GM19397 (cell line): ENCODE measurements at regions not wholly inside any gene's neighbourhood (a gene's known extent, or its start where the extent isn't known, plus 50 kb on each side); places are given as distances from the start of the nearest gene placed in this dataset.
"Not testable (repeated sequence)": the region's sequence is repeated elsewhere in the genome, so short reads cannot be mapped to it uniquely, and the experiment has no call there.

Source experiments
- ATAC-seq: cut with Tn5 transposase; IDR thresholded peaks from one replicate; pipeline ENCODE4 v1.9.1; 2021; ENCODE audit warnings: mild to moderate bottlenecking, moderate library complexity; ENCODE audit not compliant: unreplicated experiment

- no peak for ATAC-seq
Measured at GRCh38 chr12:73460212-73460611, 1077.4 kb upstream of the ATXN7L3B start.

- ATAC-seq: no peak
Measured at GRCh38 chr12:73465106-73465505, 1072.5 kb upstream of the ATXN7L3B start.

GRCh38 chr12:73486256-73486655 lies 1051.4 kb upstream of the ATXN7L3B start:
- no peak for ATAC-seq

- no peak for ATAC-seq
Measured at GRCh38 chr12:73506611-73507010, 1031.0 kb upstream of the ATXN7L3B start.

GRCh38 chr12:73514672-73515071 lies 1023.0 kb upstream of the ATXN7L3B start:
- ATAC-seq: no peak

GRCh38 chr12:73517859-73518258 lies 1019.8 kb upstream of the ATXN7L3B start:
- ATAC-seq: no peak

- ATAC-seq: no peak
Measured at GRCh38 chr12:73529231-73529630, 1008.4 kb upstream of the ATXN7L3B start.

GRCh38 chr12:73529954-73530353 lies 1007.7 kb upstream of the ATXN7L3B start:
- no peak for ATAC-seq

GRCh38 chr12:73531752-73532151 lies 1005.9 kb upstream of the ATXN7L3B start:
- no peak for ATAC-seq

- no peak for ATAC-seq
Measured at GRCh38 chr12:73547421-73547820, 990.2 kb upstream of the ATXN7L3B start.

- ATAC-seq: no peak
Measured at GRCh38 chr12:73585136-73585535, 952.5 kb upstream of the ATXN7L3B start.

- no peak for ATAC-seq
Measured at GRCh38 chr12:73589220-73589619, 948.4 kb upstream of the ATXN7L3B start.

GRCh38 chr12:73598626-73599025 lies 939.0 kb upstream of the ATXN7L3B start:
- ATAC-seq: no peak

GRCh38 chr12:73599268-73599667 lies 938.4 kb upstream of the ATXN7L3B start:
- no peak for ATAC-seq

- ATAC-seq: not testable (repeated sequence)
Measured at GRCh38 chr12:73605925-73606324, 931.7 kb upstream of the ATXN7L3B start.

GRCh38 chr12:73612551-73612950 lies 925.1 kb upstream of the ATXN7L3B start:
- no peak for ATAC-seq

- ATAC-seq: no peak
Measured at GRCh38 chr12:73623421-73623820, 914.2 kb upstream of the ATXN7L3B start.

- ATAC-seq: no peak
Measured at GRCh38 chr12:73625226-73625625, 912.4 kb upstream of the ATXN7L3B start.

- ATAC-seq: no peak
Measured at GRCh38 chr12:73629171-73629570, 908.5 kb upstream of the ATXN7L3B start.

- ATAC-seq: no peak
Measured at GRCh38 chr12:73629893-73630831, 907.5 kb upstream of the ATXN7L3B start.

- ATAC-seq: no peak
Measured at GRCh38 chr12:73632191-73632590, 905.4 kb upstream of the ATXN7L3B start.

GRCh38 chr12:73632661-73633060 lies 905.0 kb upstream of the ATXN7L3B start:
- no peak for ATAC-seq

GRCh38 chr12:73639397-73639796 lies 898.2 kb upstream of the ATXN7L3B start:
- ATAC-seq: not testable (repeated sequence)
